WTC11 (cell line): ENCODE measurements at regions not wholly inside any gene's neighbourhood (a gene's known extent, or its start where the extent isn't known, plus 50 kb on each side); places are given as distances from the start of the nearest gene placed in this dataset.

Source experiments
- ATAC-seq: fragments of 200-7000 bp; cut with Tn5 transposase; 2 replicates; pipeline ENCODE4 v1.10.0; 2021; ENCODE audit warnings: mild to moderate bottlenecking, moderate library complexity
- CTCF ChIA-PET: fragments of 300-600 bp; sonication (Branson Sonifier 250); formaldehyde crosslinking; loops from one replicate; lab custom pipeline; 2021; ENCODE audit warnings: antibody characterized with exemption; lab: Charles Lee
- POLR2A ChIA-PET: fragments of 350-600 bp; sonication (Branson Sonifier 250); formaldehyde crosslinking; loops from one replicate; lab custom pipeline; 2021; ENCODE audit warnings: antibody characterized with exemption; lab: Charles Lee
- DNase-seq: peaks from one replicate; pipeline ENCODE4 v3.0.0; 2021; ENCODE audit warnings: low spot score
- H3K27ac Mint-ChIP-seq: 2 replicates; pipeline ENCODE4 v1.8.0; 2021; ENCODE audit warnings: mixed read lengths
- H3K27me3 Mint-ChIP-seq: 2 replicates; pipeline ENCODE4 v1.8.0; 2021; ENCODE audit warnings: low read depth, mild to moderate bottlenecking, moderate library complexity, mixed read lengths
- H3K36me3 Mint-ChIP-seq: 2 replicates; pipeline ENCODE4 v1.8.0; 2021; ENCODE audit warnings: mixed read lengths
- H3K4me1 Mint-ChIP-seq: 2 replicates; pipeline ENCODE4 v1.8.0; 2022; ENCODE audit warnings: mixed read lengths
- H3K4me3 Mint-ChIP-seq: 2 replicates; pipeline ENCODE4 v1.8.0; 2021; ENCODE audit warnings: mild to moderate bottlenecking, moderate library complexity, mixed read lengths
- H3K9me3 Mint-ChIP-seq: 2 replicates; pipeline ENCODE4 v1.8.0; 2021; ENCODE audit warnings: mixed read lengths
- ETV6 ChIP-seq: sonication (generic); formaldehyde crosslinking; IDR thresholded peaks from 2 replicates; pipeline ENCODE4 v1.8.1; 2022; ENCODE audit warnings: mild to moderate bottlenecking, missing genetic modification reagents
- GRHL2 ChIP-seq: fragments of 250-450 bp; sonication (Bioruptor Pico); IDR thresholded peaks from 2 replicates; pipeline ENCODE4 v1.8.0; 2022; ENCODE audit warnings: mild to moderate bottlenecking, moderate library complexity; ENCODE audit not compliant: insufficient replicate concordance, severe bottlenecking
- IRF2 ChIP-seq: sonication (generic); formaldehyde crosslinking; IDR thresholded peaks from 2 replicates; pipeline ENCODE4 v1.8.0; 2022; ENCODE audit warnings: low read depth, missing genetic modification reagents, borderline replicate concordance
- KAT7 ChIP-seq: sonication (generic); formaldehyde crosslinking; IDR thresholded peaks from 2 replicates; pipeline ENCODE4 v1.8.1; 2023; ENCODE audit warnings: missing genetic modification reagents, mild to moderate bottlenecking, borderline replicate concordance
- NFATC4 ChIP-seq: fragments of 250-450 bp; sonication (Bioruptor Pico); IDR thresholded peaks from 2 replicates; pipeline ENCODE4 v1.9.0; 2021; ENCODE audit warnings: mild to moderate bottlenecking
- NR1H2 ChIP-seq: sonication (generic); formaldehyde crosslinking; IDR thresholded peaks from 2 replicates; pipeline ENCODE4 v1.9.0; 2021; ENCODE audit warnings: mild to moderate bottlenecking, moderate library complexity, missing genetic modification reagents
- TEAD1 ChIP-seq: sonication (generic); formaldehyde crosslinking; IDR thresholded peaks from 2 replicates; pipeline ENCODE4 v1.8.0; 2022; ENCODE audit warnings: mild to moderate bottlenecking, missing genetic modification reagents
- ZBTB21 ChIP-seq: sonication (generic); formaldehyde crosslinking; IDR thresholded peaks from 2 replicates; pipeline ENCODE4 v1.8.1; 2023; ENCODE audit warnings: mild to moderate bottlenecking, missing genetic modification reagents, borderline replicate concordance
- TF ChIP-seq, protein P1 (sequence below): fragments of 250-450 bp; sonication (Bioruptor Pico); IDR thresholded peaks from 2 replicates; pipeline ENCODE4 v2.1.2; 2022; ENCODE audit warnings: mild to moderate bottlenecking, moderate library complexity
- TF ChIP-seq, protein P2 (sequence below): fragments of 250-450 bp; sonication (Bioruptor Pico); conservative IDR thresholded peaks from 2 replicates; pipeline ENCODE4 v1.9.0; 2021; ENCODE audit warnings: mild to moderate bottlenecking
- TF ChIP-seq, protein P3 (sequence below): sonication (generic); formaldehyde crosslinking; IDR thresholded peaks from 2 replicates; pipeline ENCODE4 v1.8.1; 2023; ENCODE audit warnings: mild to moderate bottlenecking, missing genetic modification reagents, moderate library complexity
- TF ChIP-seq, protein P4 (sequence below): fragments of 250-450 bp; sonication (Bioruptor Pico); IDR thresholded peaks from 2 replicates; pipeline ENCODE4 v1.9.0; 2021; ENCODE audit warnings: mild to moderate bottlenecking
- TF ChIP-seq, protein P5 (sequence below): sonication (generic); formaldehyde crosslinking; IDR thresholded peaks from 2 replicates; pipeline ENCODE4 v1.8.1; 2022; ENCODE audit warnings: low read depth, mild to moderate bottlenecking, moderate library complexity, missing genetic modification reagents, borderline replicate concordance
- TF ChIP-seq, protein P6 (sequence below): sonication (generic); formaldehyde crosslinking; IDR thresholded peaks from 2 replicates; pipeline ENCODE4 v1.8.0; 2022; ENCODE audit warnings: mild to moderate bottlenecking, missing genetic modification reagents

DNA sequence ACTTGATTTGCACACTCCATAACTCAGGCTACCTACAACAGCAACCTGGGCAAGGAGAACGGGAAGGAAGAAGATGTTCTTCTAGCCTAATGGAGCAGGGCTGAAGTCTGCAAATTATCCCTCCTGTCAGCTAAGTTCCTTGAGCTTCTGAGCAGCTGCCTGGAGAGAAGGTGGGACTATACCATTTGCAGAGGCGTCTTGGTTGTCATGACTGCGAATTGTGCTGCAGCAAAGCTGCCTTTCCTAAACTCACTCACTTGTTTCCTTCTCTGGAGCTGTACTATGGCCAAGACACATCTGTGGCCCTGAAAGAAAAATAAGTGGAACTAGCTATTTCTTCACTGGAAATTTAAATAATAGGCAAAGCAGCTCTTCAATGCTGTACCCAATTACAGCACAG lies 682.4 kb upstream of the GRIA3 start (continued):
- TF ChIP-seq, protein P1, sequence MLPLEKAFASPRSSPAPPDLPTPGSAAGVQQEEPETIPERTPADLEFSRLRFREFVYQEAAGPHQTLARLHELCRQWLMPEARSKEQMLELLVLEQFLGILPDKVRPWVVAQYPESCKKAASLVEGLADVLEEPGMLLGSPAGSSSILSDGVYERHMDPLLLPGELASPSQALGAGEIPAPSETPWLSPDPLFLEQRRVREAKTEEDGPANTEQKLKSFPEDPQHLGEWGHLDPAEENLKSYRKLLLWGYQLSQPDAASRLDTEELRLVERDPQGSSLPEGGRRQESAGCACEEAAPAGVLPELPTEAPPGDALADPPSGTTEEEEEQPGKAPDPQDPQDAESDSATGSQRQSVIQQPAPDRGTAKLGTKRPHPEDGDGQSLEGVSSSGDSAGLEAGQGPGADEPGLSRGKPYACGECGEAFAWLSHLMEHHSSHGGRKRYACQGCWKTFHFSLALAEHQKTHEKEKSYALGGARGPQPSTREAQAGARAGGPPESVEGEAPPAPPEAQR (CRISPR knock-in tag): no peak
- TF ChIP-seq KAT7 (CRISPR knock-in tag): no peak

DNA sequence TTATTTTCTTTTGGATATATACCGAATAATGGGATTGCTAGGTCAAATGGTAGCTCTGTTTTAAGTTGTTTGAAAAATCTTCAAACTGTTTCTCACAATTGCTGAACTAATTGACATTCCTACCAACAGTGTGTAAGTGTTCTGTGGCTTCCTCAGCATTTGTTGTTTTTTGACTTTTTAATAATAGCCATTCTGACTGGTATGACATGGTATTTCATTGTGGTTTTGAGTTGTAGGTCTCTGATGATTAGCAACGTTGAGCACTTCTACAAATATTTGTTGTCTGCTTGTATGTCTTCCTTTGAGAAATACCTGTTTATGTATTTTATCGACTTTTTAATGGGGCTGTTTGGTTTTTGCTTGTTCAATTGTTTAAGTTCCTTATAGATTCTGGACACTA lies 680.1 kb upstream of the GRIA3 start:
- DNase-seq: no peak
- ChIA-PET CTCF (no interaction called here), POLR2A (no interaction called here)
- H3K27ac Mint-ChIP-seq: no peak overlapping the region
- TF ChIP-seq TEAD1 (CRISPR knock-in tag) (no peak), ETV6 (CRISPR knock-in tag) (no peak), GRHL2 (CRISPR knock-in tag) (no peak), NR1H2 (CRISPR knock-in tag) (no peak), ZBTB21 (no peak), NFATC4 (CRISPR knock-in tag) (no peak), IRF2 (CRISPR knock-in tag) (no peak)
- TF ChIP-seq, protein P2, sequence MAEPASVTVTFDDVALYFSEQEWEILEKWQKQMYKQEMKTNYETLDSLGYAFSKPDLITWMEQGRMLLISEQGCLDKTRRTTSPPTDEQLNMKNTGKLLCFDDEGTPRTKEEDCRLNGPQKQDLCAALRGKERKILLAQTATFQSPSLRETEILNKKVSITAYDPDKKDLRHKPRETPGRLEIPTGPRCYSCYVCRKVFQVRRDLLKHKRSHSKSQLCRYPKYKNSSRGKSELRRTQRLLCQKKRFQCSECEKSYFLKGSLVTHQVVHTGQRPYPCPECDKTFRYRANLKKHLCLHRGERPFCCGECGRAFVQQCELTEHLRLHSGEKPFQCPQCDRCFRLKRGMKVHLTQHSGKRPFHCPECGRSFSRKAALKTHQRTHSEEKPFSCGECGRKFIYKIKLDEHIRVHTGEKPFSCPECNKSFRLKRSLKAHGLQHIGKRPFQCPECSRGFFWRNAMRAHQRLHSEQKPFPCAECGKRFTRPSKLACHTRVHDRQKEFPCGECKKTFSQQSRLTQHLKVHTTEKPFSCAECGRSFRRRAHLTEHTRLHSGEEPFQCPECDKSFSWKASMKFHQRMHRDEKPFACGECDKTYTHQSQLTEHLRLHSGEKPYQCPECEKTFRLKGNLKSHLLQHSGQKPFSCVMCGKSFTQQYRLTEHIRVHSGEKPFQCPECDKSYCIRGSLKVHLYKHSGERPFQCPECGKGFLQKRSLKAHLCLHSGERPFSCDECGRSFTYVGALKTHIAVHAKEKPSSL (CRISPR knock-in tag): no peak
- TF ChIP-seq, protein P3, sequence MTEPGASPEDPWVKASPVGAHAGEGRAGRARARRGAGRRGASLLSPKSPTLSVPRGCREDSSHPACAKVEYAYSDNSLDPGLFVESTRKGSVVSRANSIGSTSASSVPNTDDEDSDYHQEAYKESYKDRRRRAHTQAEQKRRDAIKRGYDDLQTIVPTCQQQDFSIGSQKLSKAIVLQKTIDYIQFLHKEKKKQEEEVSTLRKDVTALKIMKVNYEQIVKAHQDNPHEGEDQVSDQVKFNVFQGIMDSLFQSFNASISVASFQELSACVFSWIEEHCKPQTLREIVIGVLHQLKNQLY (CRISPR knock-in tag): no peak
- TF ChIP-seq, protein P1 (CRISPR knock-in tag): no peak
- TF ChIP-seq, protein P4, sequence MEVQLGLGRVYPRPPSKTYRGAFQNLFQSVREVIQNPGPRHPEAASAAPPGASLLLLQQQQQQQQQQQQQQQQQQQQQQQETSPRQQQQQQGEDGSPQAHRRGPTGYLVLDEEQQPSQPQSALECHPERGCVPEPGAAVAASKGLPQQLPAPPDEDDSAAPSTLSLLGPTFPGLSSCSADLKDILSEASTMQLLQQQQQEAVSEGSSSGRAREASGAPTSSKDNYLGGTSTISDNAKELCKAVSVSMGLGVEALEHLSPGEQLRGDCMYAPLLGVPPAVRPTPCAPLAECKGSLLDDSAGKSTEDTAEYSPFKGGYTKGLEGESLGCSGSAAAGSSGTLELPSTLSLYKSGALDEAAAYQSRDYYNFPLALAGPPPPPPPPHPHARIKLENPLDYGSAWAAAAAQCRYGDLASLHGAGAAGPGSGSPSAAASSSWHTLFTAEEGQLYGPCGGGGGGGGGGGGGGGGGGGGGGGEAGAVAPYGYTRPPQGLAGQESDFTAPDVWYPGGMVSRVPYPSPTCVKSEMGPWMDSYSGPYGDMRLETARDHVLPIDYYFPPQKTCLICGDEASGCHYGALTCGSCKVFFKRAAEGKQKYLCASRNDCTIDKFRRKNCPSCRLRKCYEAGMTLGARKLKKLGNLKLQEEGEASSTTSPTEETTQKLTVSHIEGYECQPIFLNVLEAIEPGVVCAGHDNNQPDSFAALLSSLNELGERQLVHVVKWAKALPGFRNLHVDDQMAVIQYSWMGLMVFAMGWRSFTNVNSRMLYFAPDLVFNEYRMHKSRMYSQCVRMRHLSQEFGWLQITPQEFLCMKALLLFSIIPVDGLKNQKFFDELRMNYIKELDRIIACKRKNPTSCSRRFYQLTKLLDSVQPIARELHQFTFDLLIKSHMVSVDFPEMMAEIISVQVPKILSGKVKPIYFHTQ (CRISPR knock-in tag): no peak
- TF ChIP-seq, protein P5, sequence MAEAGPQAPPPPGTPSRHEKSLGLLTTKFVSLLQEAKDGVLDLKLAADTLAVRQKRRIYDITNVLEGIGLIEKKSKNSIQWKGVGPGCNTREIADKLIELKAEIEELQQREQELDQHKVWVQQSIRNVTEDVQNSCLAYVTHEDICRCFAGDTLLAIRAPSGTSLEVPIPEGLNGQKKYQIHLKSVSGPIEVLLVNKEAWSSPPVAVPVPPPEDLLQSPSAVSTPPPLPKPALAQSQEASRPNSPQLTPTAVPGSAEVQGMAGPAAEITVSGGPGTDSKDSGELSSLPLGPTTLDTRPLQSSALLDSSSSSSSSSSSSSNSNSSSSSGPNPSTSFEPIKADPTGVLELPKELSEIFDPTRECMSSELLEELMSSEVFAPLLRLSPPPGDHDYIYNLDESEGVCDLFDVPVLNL (CRISPR knock-in tag): no peak
- TF ChIP-seq, protein P6, sequence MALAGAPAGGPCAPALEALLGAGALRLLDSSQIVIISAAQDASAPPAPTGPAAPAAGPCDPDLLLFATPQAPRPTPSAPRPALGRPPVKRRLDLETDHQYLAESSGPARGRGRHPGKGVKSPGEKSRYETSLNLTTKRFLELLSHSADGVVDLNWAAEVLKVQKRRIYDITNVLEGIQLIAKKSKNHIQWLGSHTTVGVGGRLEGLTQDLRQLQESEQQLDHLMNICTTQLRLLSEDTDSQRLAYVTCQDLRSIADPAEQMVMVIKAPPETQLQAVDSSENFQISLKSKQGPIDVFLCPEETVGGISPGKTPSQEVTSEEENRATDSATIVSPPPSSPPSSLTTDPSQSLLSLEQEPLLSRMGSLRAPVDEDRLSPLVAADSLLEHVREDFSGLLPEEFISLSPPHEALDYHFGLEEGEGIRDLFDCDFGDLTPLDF (CRISPR knock-in tag): no peak
- TF ChIP-seq, all 79 proteins: peak for 0
- Mint-ChIP-seq H3K36me3 (no peaks in the 10 kb centered on the region), H3K9me3 (0 out of 2 replicates have a peak, but pooled peaks cover 4% of the 10 kb centered on the region), H3K27me3 (no peaks in the 10 kb centered on the region), H3K4me1 (peaks cover 10% of the 10 kb centered on the region), H3K4me3 (no peak overlapping the region)
- no peak for ATAC-seq
